ENCODE measurements at regions not wholly inside any gene's neighbourhood (a gene's known extent, or its start where the extent isn't known, plus 50 kb on each side); places are given as distances from the start of the nearest gene placed in this dataset.

GRCh38 chr15:24899367-24899766 lies 55.4 kb upstream of the SNRPN start:
- Histone ChIP-seq H3F3A (ENCODE audit: insufficient read depth) (no peaks in the 10 kb centered on the region), H3K9ac (ENCODE audit: low read length) (no peak overlapping the region), H3K36me3 (ENCODE audit: low read length) (no peaks in the 10 kb centered on the region), H3K27ac (ENCODE audit: low read depth, low read length) (no peak overlapping the region), H4K20me1 (ENCODE audit: low read depth, low read length) (no peaks in the 10 kb centered on the region), H3K27me3 (ENCODE audit: low read length) (no peaks in the 10 kb centered on the region), H3K9me3 (ENCODE audit: insufficient read depth, low read length) (no peaks in the 10 kb centered on the region; the same call in 1 of the 2 replicates), H3K4me2 (ENCODE audit: low read depth, low read length, poor library complexity, severe bottlenecking) (no peak overlapping the region), H3K4me3 (ENCODE audit: insufficient read depth, low read length, poor library complexity, severe bottlenecking) (no peak overlapping the region), H3K79me2 (ENCODE audit: insufficient read depth, low read length) (no peaks in the 10 kb centered on the region), H2AFZ (ENCODE audit: low read depth, low read length, severe bottlenecking) (no peak overlapping the region), H3K9me2 (replicated peaks; ENCODE audit: insufficient read depth, low read length) (no peaks in the 10 kb centered on the region)
- TF ChIP-seq CTCF (IDR thresholded peaks at IDR 0.05; ENCODE audit: insufficient read depth, low read length, poor library complexity, severe bottlenecking) (no peak), EZH2phosphoT487 (conservative IDR thresholded peaks at IDR 0.05; ENCODE audit: low read length) (no peak)

- Histone ChIP-seq H3K79me2 (ENCODE audit: insufficient read depth, low read length) (no peaks in the 10 kb centered on the region), H3K4me2 (ENCODE audit: low read depth, low read length, poor library complexity, severe bottlenecking) (no peak overlapping the region), H3F3A (ENCODE audit: insufficient read depth) (no peaks in the 10 kb centered on the region), H3K4me3 (ENCODE audit: insufficient read depth, low read length, poor library complexity, severe bottlenecking) (no peak overlapping the region), H3K27me3 (ENCODE audit: low read length) (no peaks in the 10 kb centered on the region), H2AFZ (ENCODE audit: low read depth, low read length, severe bottlenecking) (no peak overlapping the region), H3K36me3 (ENCODE audit: low read length) (no peaks in the 10 kb centered on the region), H3K9me2 (replicated peaks; ENCODE audit: insufficient read depth, low read length) (no peaks in the 10 kb centered on the region), H3K9me3 (ENCODE audit: insufficient read depth, low read length) (no peaks in the 10 kb centered on the region; the same call in 1 of the 2 replicates), H3K9ac (ENCODE audit: low read length) (no peak overlapping the region), H4K20me1 (ENCODE audit: low read depth, low read length) (no peaks in the 10 kb centered on the region), H3K27ac (ENCODE audit: low read depth, low read length) (no peak overlapping the region)
- TF ChIP-seq CTCF (IDR thresholded peaks at IDR 0.05; ENCODE audit: insufficient read depth, low read length, poor library complexity, severe bottlenecking) (no peak), EZH2phosphoT487 (conservative IDR thresholded peaks at IDR 0.05; ENCODE audit: low read length) (no peak)
These were observed 55.0 kb upstream of the SNRPN start for GRCh38 chr15:24899795-24900194.

- Histone ChIP-seq H3K79me2 (ENCODE audit: insufficient read depth, low read length) (no peaks in the 10 kb centered on the region), H3K9me2 (replicated peaks; ENCODE audit: insufficient read depth, low read length) (no peaks in the 10 kb centered on the region), H2AFZ (ENCODE audit: low read depth, low read length, severe bottlenecking) (no peak overlapping the region), H3K9me3 (ENCODE audit: insufficient read depth, low read length) (no peaks in the 10 kb centered on the region; the same call in 1 of the 2 replicates), H3K4me2 (ENCODE audit: low read depth, low read length, poor library complexity, severe bottlenecking) (no peak overlapping the region), H3K27me3 (ENCODE audit: low read length) (no peaks in the 10 kb centered on the region), H3K36me3 (ENCODE audit: low read length) (no peaks in the 10 kb centered on the region), H3K27ac (ENCODE audit: low read depth, low read length) (no peak overlapping the region), H3K9ac (ENCODE audit: low read length) (no peak overlapping the region), H3F3A (ENCODE audit: insufficient read depth) (no peaks in the 10 kb centered on the region), H4K20me1 (ENCODE audit: low read depth, low read length) (no peaks in the 10 kb centered on the region), H3K4me3 (ENCODE audit: insufficient read depth, low read length, poor library complexity, severe bottlenecking) (no peak overlapping the region)
- TF ChIP-seq EZH2phosphoT487 (conservative IDR thresholded peaks at IDR 0.05; ENCODE audit: low read length) (no peak), CTCF (IDR thresholded peaks at IDR 0.05; ENCODE audit: insufficient read depth, low read length, poor library complexity, severe bottlenecking) (no peak)
These were observed 53.4 kb upstream of the SNRPN start for GRCh38 chr15:24901409-24901808.

Data from SU-DHL-6 (cell line).